ENCODE measurements at regions not wholly inside any gene's neighbourhood (a gene's known extent, or its start where the extent isn't known, plus 50 kb on each side); places are given as distances from the start of the nearest gene placed in this dataset.

DNA sequence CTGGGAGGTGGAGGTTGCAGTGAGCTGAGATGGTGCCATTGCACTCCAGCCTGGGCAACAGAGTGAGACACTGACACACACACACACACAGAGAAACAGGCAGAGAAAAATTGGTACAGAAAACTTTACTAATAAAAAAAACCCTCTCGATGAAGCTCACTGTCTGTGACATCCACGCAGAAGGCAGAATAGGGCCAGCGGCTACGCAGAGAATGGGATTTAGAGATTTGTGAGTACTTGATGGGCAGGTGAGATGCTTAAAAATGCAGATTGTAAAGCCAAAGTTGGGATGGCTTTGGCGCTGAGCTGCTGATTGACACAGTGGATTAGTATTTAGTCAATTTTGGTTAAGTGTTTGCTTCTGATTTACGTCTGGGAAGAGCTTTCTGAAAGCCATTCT lies 561.1 kb downstream of the TBC1D22A start:
- no peak overlapping the region for H3K27ac ChIP-seq
- no peak overlapping the region for H3K9ac ChIP-seq (ENCODE audit: insufficient read length)
- TF ChIP-seq EZH2 (IDR thresholded peaks at IDR 0.05) = no peak
- no peak for TF ChIP-seq POLR2AphosphoS5 (IDR thresholded peaks at IDR 0.05; ENCODE audit: borderline replicate concordance, low read depth, low read length)
- TF ChIP-seq FOXP2 (optimal IDR thresholded peaks at IDR 0.05; ENCODE audit: control extremely low read depth, extremely low read length, insufficient read depth) = no peak
- no peak for DNase-seq (ENCODE audit: low read depth, low spot score)
- H3K36me3 ChIP-seq (ENCODE audit: insufficient read depth, low read length) = no peaks in the 10 kb centered on the region
- H3K4me3 ChIP-seq = no peak overlapping the region
- H3K9me3 ChIP-seq (ENCODE audit: low read depth, low read length) = no peaks in the 10 kb centered on the region

DNA sequence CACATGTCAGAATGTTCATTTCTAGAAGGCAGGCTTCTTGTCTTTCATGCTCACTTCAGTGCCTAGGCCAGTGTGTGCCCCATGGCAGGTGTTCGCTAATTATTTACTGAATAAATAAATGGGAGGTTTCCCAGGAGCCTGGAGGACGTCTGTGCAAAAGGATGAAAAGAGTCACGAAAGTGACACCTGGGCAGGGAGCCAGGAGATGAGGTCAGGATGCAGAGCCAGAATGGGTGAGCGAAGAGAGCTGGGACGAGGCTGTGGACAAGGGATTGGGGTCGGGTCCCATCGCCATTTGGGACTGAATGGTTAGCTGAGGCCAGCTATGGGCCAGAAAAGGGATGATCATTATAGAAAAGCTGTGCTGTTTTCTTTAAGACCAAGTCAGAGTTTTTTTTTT lies 560.4 kb downstream of the TBC1D22A start:
- no peaks in the 10 kb centered on the region for H3K9me3 ChIP-seq (ENCODE audit: low read depth, low read length)

DNA sequence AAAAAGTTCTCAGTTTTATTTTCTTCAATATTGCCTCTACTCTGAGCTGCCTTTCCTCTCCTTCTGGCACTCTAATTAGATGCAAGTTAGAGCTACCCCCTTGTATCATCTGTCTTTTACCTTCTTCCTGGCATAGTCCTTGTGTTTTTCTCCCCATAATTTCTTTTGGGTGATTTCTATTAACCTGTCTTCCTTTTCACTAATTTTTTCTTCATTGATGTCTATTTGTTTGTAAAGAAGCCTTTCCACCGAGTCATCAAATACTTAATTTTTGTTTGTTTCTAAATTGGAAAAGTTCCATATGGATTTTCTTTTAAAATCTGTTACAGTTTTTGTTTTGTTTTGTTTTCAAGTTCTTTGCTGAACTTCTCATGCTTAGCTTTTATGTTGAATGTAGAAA lies 558.1 kb downstream of the TBC1D22A start:
- H3K9ac ChIP-seq (ENCODE audit: insufficient read length) = no peak overlapping the region

More for the DNA sequence above, 560.4 kb downstream of the TBC1D22A start:
- Histone ChIP-seq H3K36me3 (ENCODE audit: insufficient read depth, low read length) (no peaks in the 10 kb centered on the region), H3K9ac (ENCODE audit: insufficient read length) (no peak overlapping the region), H3K27ac (no peak overlapping the region), H3K4me3 (no peak overlapping the region)
- TF ChIP-seq EZH2 (IDR thresholded peaks at IDR 0.05) (no peak), POLR2AphosphoS5 (IDR thresholded peaks at IDR 0.05; ENCODE audit: borderline replicate concordance, low read depth, low read length) (no peak), FOXP2 (optimal IDR thresholded peaks at IDR 0.05; ENCODE audit: control extremely low read depth, extremely low read length, insufficient read depth) (no peak)
- no peak for DNase-seq (ENCODE audit: low read depth, low spot score)

DNA sequence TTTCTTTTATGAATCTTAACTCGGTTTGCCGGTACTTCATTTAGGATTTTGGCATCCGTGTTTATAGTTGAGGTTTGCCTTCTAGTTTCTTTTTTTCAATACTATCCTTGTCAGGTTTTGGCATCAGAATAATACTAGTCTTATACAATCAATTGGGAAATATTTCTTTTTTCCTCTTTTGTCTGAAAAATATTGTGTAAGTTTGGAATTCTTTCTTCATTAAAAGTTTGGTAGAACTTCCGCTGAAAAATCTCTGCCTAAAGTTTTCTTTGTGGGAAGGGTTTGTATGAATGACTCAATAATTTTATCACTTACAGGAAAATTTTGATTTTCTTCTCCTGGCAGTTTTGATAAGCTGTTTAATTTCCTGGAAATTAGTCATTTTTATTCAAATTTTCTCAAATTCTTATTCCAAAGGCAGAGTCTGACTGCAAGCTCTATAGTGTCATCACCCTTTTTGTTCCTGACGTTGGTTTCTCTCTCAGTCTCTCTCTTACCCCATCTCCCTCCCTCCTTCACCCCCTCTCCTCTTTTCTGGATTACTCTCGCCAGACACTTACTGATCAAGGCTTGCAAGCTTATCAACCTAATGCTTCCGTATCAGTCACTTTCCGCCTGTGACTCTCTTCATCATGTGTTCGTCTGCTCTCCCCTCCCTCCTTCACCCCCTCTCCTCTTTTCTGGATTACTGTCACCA lies 555.7 kb downstream of the TBC1D22A start:
- Histone ChIP-seq H3K4me3 (no peak overlapping the region), H3K36me3 (ENCODE audit: insufficient read depth, low read length) (no peaks in the 10 kb centered on the region), H3K9me3 (ENCODE audit: low read depth, low read length) (no peaks in the 10 kb centered on the region), H3K9ac (ENCODE audit: insufficient read length) (no peak overlapping the region), H3K27ac (no peak overlapping the region)
- DNase-seq (ENCODE audit: low read depth, low spot score) = no peak
- TF ChIP-seq POLR2AphosphoS5 (IDR thresholded peaks at IDR 0.05; ENCODE audit: borderline replicate concordance, low read depth, low read length) (no peak), EZH2 (IDR thresholded peaks at IDR 0.05) (no peak), FOXP2 (optimal IDR thresholded peaks at IDR 0.05; ENCODE audit: control extremely low read depth, extremely low read length, insufficient read depth) (no peak)

More for the DNA sequence above, 558.1 kb downstream of the TBC1D22A start:
- H3K4me3 ChIP-seq = no peak overlapping the region
- H3K9me3 ChIP-seq (ENCODE audit: low read depth, low read length) = no peaks in the 10 kb centered on the region
- no peak overlapping the region for H3K27ac ChIP-seq
- no peak for DNase-seq (ENCODE audit: low read depth, low spot score)
- H3K36me3 ChIP-seq (ENCODE audit: insufficient read depth, low read length) = no peaks in the 10 kb centered on the region
- no peak for TF ChIP-seq FOXP2 (optimal IDR thresholded peaks at IDR 0.05; ENCODE audit: control extremely low read depth, extremely low read length, insufficient read depth)
- TF ChIP-seq POLR2AphosphoS5 (IDR thresholded peaks at IDR 0.05; ENCODE audit: borderline replicate concordance, low read depth, low read length) = no peak
- TF ChIP-seq EZH2 (IDR thresholded peaks at IDR 0.05) = no peak

DNA sequence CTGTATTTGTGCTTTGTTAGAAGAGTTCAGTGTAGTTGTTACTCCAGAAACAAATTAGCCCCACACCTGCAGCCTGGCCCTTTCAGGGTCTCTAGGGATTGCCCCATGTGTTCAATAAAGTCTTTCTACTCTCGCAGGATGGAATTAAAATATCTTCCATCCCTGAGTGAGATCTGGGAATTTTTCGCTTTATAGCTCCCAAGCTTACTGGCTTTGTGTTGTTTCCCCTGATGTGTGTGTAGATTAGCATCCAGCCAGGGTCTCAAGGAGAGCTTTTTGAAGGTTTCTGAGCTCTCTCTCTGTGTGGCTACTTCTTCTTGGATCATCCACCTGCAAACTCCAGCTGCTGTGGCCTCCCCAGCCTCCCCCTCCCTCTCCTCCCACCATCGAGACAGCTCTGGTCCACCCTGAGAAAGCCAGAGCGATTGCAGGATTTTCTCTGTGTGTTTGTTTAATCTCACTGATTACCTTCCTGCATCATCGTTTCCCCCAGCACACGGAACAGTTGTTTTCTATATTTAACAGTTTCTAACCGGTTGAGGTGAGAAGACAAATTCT lies 553.5 kb downstream of the TBC1D22A start:
- Histone ChIP-seq H3K4me3 (no peak overlapping the region), H3K36me3 (ENCODE audit: insufficient read depth, low read length) (no peaks in the 10 kb centered on the region), H3K27ac (no peak overlapping the region), H3K9me3 (ENCODE audit: low read depth, low read length) (no peaks in the 10 kb centered on the region), H3K9ac (ENCODE audit: insufficient read length) (no peak overlapping the region)
- DNase-seq (ENCODE audit: low read depth, low spot score) = no peak
- TF ChIP-seq FOXP2 (optimal IDR thresholded peaks at IDR 0.05; ENCODE audit: control extremely low read depth, extremely low read length, insufficient read depth) (no peak), EZH2 (IDR thresholded peaks at IDR 0.05) (no peak), POLR2AphosphoS5 (IDR thresholded peaks at IDR 0.05; ENCODE audit: borderline replicate concordance, low read depth, low read length) (no peak)

DNA sequence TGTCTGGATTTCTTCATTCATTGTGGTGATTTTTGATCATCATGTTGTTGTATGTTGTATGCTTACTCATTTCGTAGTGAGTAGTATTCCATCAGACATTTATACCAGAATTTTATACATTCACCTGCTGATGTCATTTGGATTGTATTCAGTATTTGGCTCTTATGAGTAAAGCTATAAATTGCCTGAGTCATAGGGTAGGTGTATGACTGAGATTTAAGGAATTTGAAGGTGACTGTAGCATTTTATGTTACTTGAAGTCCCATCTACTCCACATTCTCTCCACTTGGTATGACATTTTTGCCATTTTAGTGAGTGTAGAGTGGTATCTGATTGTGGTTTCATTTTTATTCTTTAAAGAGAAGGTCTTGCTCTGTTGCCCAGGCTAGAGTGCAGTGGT lies 548.2 kb downstream of the TBC1D22A start:
- no peak for DNase-seq (ENCODE audit: low read depth, low spot score)
- no peak overlapping the region for H3K27ac ChIP-seq
- TF ChIP-seq POLR2AphosphoS5 (IDR thresholded peaks at IDR 0.05; ENCODE audit: borderline replicate concordance, low read depth, low read length) = no peak
- TF ChIP-seq EZH2 (IDR thresholded peaks at IDR 0.05) = no peak
- no peak for TF ChIP-seq FOXP2 (optimal IDR thresholded peaks at IDR 0.05; ENCODE audit: control extremely low read depth, extremely low read length, insufficient read depth)

DNA sequence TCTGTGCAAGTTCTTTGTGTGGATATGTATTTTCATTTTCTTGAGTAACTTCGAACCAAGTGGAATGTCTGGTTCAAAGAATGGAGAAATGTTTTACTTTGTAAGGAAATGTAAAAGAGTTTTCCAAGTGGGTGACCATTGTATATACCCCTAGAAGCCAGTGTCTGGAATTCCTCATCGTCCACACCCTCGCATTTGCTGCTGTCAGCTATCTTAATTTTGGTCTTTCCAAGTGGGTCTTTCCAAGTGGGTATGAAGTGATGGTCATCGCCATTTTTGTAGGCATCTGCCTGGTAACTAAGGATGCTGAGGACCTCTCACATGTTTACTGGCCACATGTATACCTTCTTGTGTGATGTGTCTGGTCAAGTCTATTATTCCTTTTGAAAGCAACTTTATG lies 547.5 kb downstream of the TBC1D22A start:
- TF ChIP-seq EZH2 (IDR thresholded peaks at IDR 0.05) = no peak
- TF ChIP-seq POLR2AphosphoS5 (IDR thresholded peaks at IDR 0.05; ENCODE audit: borderline replicate concordance, low read depth, low read length) = no peak
- TF ChIP-seq FOXP2 (optimal IDR thresholded peaks at IDR 0.05; ENCODE audit: control extremely low read depth, extremely low read length, insufficient read depth) = no peak
- no peak overlapping the region for H3K9ac ChIP-seq (ENCODE audit: insufficient read length)
- no peak overlapping the region for H3K4me3 ChIP-seq
- no peaks in the 10 kb centered on the region for H3K36me3 ChIP-seq (ENCODE audit: insufficient read depth, low read length)
- DNase-seq (ENCODE audit: low read depth, low spot score) = no peak
- H3K9me3 ChIP-seq (ENCODE audit: low read depth, low read length) = no peaks in the 10 kb centered on the region
- no peak overlapping the region for H3K27ac ChIP-seq

More for the DNA sequence above, 548.2 kb downstream of the TBC1D22A start:
- H3K9me3 ChIP-seq (ENCODE audit: low read depth, low read length) = no peaks in the 10 kb centered on the region
- H3K9ac ChIP-seq (ENCODE audit: insufficient read length) = no peak overlapping the region
- H3K36me3 ChIP-seq (ENCODE audit: insufficient read depth, low read length) = no peaks in the 10 kb centered on the region
- H3K4me3 ChIP-seq = no peak overlapping the region

DNA sequence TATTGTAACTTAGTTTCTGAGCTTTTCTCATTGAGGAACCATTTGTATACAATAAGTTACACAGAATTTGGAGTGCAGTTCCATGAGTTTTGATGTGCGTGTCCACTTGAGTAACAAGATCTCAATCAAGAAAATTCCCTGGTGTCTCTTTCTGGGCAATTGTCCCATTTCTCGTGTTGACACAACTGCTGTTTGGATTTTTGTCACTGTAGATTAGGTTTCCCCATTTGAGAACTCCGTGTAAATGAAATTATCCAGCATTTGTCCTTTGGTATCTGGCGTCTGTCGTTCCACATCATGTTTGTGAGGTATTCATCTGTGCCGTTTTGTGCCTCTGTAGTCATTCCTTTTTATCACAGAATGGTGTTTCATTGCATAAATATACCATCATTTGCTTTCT lies 547.0 kb downstream of the TBC1D22A start:
- Histone ChIP-seq H3K36me3 (ENCODE audit: insufficient read depth, low read length) (no peaks in the 10 kb centered on the region), H3K4me3 (no peak overlapping the region), H3K9me3 (ENCODE audit: low read depth, low read length) (no peaks in the 10 kb centered on the region), H3K27ac (no peak overlapping the region), H3K9ac (ENCODE audit: insufficient read length) (no peak overlapping the region)
- no peak for DNase-seq (ENCODE audit: low read depth, low spot score)
- TF ChIP-seq POLR2AphosphoS5 (IDR thresholded peaks at IDR 0.05; ENCODE audit: borderline replicate concordance, low read depth, low read length) = no peak

DNA sequence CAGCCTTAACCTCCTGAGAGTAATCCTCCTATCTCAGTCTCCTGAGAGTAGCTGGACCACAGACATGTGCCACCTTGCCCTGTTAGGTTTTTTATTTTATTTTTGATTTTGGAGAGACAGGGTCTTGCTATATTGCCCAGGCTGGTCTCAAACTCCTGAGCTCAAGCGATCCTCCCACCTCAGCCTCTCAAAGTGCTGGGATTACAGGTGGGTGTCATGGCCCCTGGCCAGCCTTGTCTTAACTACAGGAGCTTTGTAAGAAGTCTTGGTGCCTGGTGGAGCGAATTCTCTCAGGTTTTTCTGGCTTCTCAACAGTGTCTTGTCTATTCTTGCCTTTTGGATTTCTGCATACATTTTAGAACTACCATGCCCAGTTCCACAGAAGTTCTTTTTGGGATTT lies 546.4 kb downstream of the TBC1D22A start:
- no peaks in the 10 kb centered on the region for H3K9me3 ChIP-seq (ENCODE audit: low read depth, low read length)
- no peak overlapping the region for H3K27ac ChIP-seq
- no peak overlapping the region for H3K9ac ChIP-seq (ENCODE audit: insufficient read length)
- H3K36me3 ChIP-seq (ENCODE audit: insufficient read depth, low read length) = no peaks in the 10 kb centered on the region
- DNase-seq (ENCODE audit: low read depth, low spot score) = no peak
- TF ChIP-seq POLR2AphosphoS5 (IDR thresholded peaks at IDR 0.05; ENCODE audit: borderline replicate concordance, low read depth, low read length) = no peak
- TF ChIP-seq FOXP2 (optimal IDR thresholded peaks at IDR 0.05; ENCODE audit: control extremely low read depth, extremely low read length, insufficient read depth) = no peak
- no peak for TF ChIP-seq EZH2 (IDR thresholded peaks at IDR 0.05)
- no peak overlapping the region for H3K4me3 ChIP-seq
